Activated naive CD4-positive, alpha-beta T cell treated with anti-CD3 and anti-CD28 coated beads, Interleukin-2, amount 10 ng/mL, durations not matched to agents 7 days and 5 days (primary cell): ENCODE measurements at regions not wholly inside any gene's neighbourhood (a gene's known extent, or its start where the extent isn't known, plus 50 kb on each side); places are given as distances from the start of the nearest gene placed in this dataset.
"Not testable (repeated sequence)": the region's sequence is repeated elsewhere in the genome, so short reads cannot be mapped to it uniquely, and the experiment has no call there.

Source experiments
- CTCF ChIA-PET: fragments of 350-600 bp; sonication (Branson Sonifier 250); formaldehyde crosslinking; loops from one replicate; lab custom pipeline; 2021; ENCODE audit warnings: antibody characterized with exemption; lab: Charles Lee
- DNase-seq: peaks from one replicate; pipeline ENCODE4 v3.0.0-alpha.2; 2020
- H3K27ac Mint-ChIP-seq: one replicate; pipeline ENCODE4 v1.8.0; 2021; ENCODE audit warnings: mild to moderate bottlenecking, moderate library complexity, mixed read lengths
- H3K27me3 Mint-ChIP-seq: one replicate; pipeline ENCODE4 v1.8.0; 2021; ENCODE audit warnings: mild to moderate bottlenecking, mixed read lengths
- H3K36me3 Mint-ChIP-seq: one replicate; pipeline ENCODE4 v1.8.0; 2021; ENCODE audit warnings: mixed read lengths
- H3K4me1 Mint-ChIP-seq: one replicate; pipeline ENCODE4 v1.8.0; 2021; ENCODE audit warnings: mixed read lengths
- H3K4me3 Mint-ChIP-seq: one replicate; pipeline ENCODE4 v1.8.0; 2021; ENCODE audit warnings: mild to moderate bottlenecking, moderate library complexity, mixed read lengths
- H3K9me3 Mint-ChIP-seq: one replicate; pipeline ENCODE4 v1.8.0; 2021; ENCODE audit warnings: mixed read lengths

GRCh38 chr7:131154380-131154779, 173.3 kb upstream of the MKLN1 start:
- H3K36me3 Mint-ChIP-seq: no peaks in the 10 kb centered on the region
- H3K27ac Mint-ChIP-seq: no peak overlapping the region
- H3K27me3 Mint-ChIP-seq: no peaks in the 10 kb centered on the region
- H3K9me3 Mint-ChIP-seq: no peaks in the 10 kb centered on the region
- CTCF ChIA-PET: no interaction called here
- H3K4me3 Mint-ChIP-seq: no peak overlapping the region
- no peak for DNase-seq
- H3K4me1 Mint-ChIP-seq: no peaks in the 10 kb centered on the region

GRCh38 chr7:131157530-131158243, 170.0 kb upstream of the MKLN1 start:
- Mint-ChIP-seq H3K27me3 (no peaks in the 10 kb centered on the region), H3K4me3 (no peak overlapping the region), H3K9me3 (no peaks in the 10 kb centered on the region), H3K36me3 (no peaks in the 10 kb centered on the region), H3K27ac (no peak overlapping the region), H3K4me1 (no peaks in the 10 kb centered on the region)
- DNase-seq: no peak
- CTCF ChIA-PET: no interaction called here

GRCh38 chr7:131158244-131158636, 169.4 kb upstream of the MKLN1 start:
- H3K36me3 Mint-ChIP-seq, H3K9me3 Mint-ChIP-seq, H3K27me3 Mint-ChIP-seq, H3K4me1 Mint-ChIP-seq, DNase-seq, H3K4me3 Mint-ChIP-seq, H3K27ac Mint-ChIP-seq, CTCF ChIA-PET: not testable (repeated sequence)

- CTCF ChIA-PET: no interaction called here
Observed at GRCh38 chr7:131159961-131160361, 167.7 kb upstream of the MKLN1 start.

GRCh38 chr7:131161103-131161502, 166.6 kb upstream of the MKLN1 start:
- Mint-ChIP-seq H3K9me3 (no peaks in the 10 kb centered on the region), H3K4me1 (no peaks in the 10 kb centered on the region), H3K27ac (no peak overlapping the region), H3K27me3 (no peaks in the 10 kb centered on the region), H3K4me3 (no peak overlapping the region), H3K36me3 (no peaks in the 10 kb centered on the region)
- no peak for DNase-seq
- CTCF ChIA-PET: no interaction called here

More at GRCh38 chr7:131159961-131160361, 167.7 kb upstream of the MKLN1 start:
- no peaks in the 10 kb centered on the region for H3K9me3 Mint-ChIP-seq
- H3K27ac Mint-ChIP-seq: no peak overlapping the region
- no peaks in the 10 kb centered on the region for H3K27me3 Mint-ChIP-seq
- no peak for DNase-seq
- H3K36me3 Mint-ChIP-seq: no peaks in the 10 kb centered on the region
- no peak overlapping the region for H3K4me3 Mint-ChIP-seq
- H3K4me1 Mint-ChIP-seq: no peaks in the 10 kb centered on the region

GRCh38 chr7:131164025-131164925, 163.4 kb upstream of the MKLN1 start:
- no peaks in the 10 kb centered on the region for H3K36me3 Mint-ChIP-seq
- no peak for DNase-seq
- no peak overlapping the region for H3K4me3 Mint-ChIP-seq
- CTCF ChIA-PET: interaction anchor here (0.8 kb wide), 1 partner anchor 45 kb away, joined by 3 read pairs; no protein-coding TSS in a partner anchor
- peaks cover 4% of the 10 kb centered on the region for H3K27me3 Mint-ChIP-seq
- H3K9me3 Mint-ChIP-seq: no peaks in the 10 kb centered on the region
- no peaks in the 10 kb centered on the region for H3K4me1 Mint-ChIP-seq
- no peak overlapping the region for H3K27ac Mint-ChIP-seq

- no peak overlapping the region for H3K27ac Mint-ChIP-seq
- DNase-seq: no peak
- CTCF ChIA-PET: no interaction called here
- no peaks in the 10 kb centered on the region for H3K9me3 Mint-ChIP-seq
- peaks cover 8% of the 10 kb centered on the region for H3K27me3 Mint-ChIP-seq
- H3K4me1 Mint-ChIP-seq: no peaks in the 10 kb centered on the region
- no peaks in the 10 kb centered on the region for H3K36me3 Mint-ChIP-seq
- H3K4me3 Mint-ChIP-seq: no peak overlapping the region
Observed at GRCh38 chr7:131166066-131166465, 161.6 kb upstream of the MKLN1 start.

GRCh38 chr7:131170440-131171271, 157.0 kb upstream of the MKLN1 start:
- Mint-ChIP-seq H3K4me1 (no peaks in the 10 kb centered on the region), H3K36me3 (no peaks in the 10 kb centered on the region), H3K27me3 (peaks cover 8% of the 10 kb centered on the region), H3K9me3 (no peaks in the 10 kb centered on the region), H3K4me3 (no peak overlapping the region), H3K27ac (no peak overlapping the region)
- DNase-seq: no peak
- CTCF ChIA-PET: no interaction called here

- Mint-ChIP-seq H3K4me1 (no peaks in the 10 kb centered on the region), H3K4me3 (no peak overlapping the region), H3K27ac (no peak overlapping the region), H3K27me3 (peaks cover 4% of the 10 kb centered on the region), H3K36me3 (no peaks in the 10 kb centered on the region), H3K9me3 (no peaks in the 10 kb centered on the region)
- CTCF ChIA-PET: no interaction called here
- DNase-seq: no peak
Observed at GRCh38 chr7:131173145-131173890, 154.4 kb upstream of the MKLN1 start.

- Mint-ChIP-seq H3K9me3 (no peaks in the 10 kb centered on the region), H3K4me1 (no peaks in the 10 kb centered on the region)
Observed at GRCh38 chr7:131174391-131174790, 153.3 kb upstream of the MKLN1 start.

GRCh38 chr7:131174855-131175254, 152.8 kb upstream of the MKLN1 start:
- no peak overlapping the region for H3K27ac Mint-ChIP-seq
- H3K36me3 Mint-ChIP-seq: no peaks in the 10 kb centered on the region
- H3K4me3 Mint-ChIP-seq: no peak overlapping the region
- no peaks in the 10 kb centered on the region for H3K4me1 Mint-ChIP-seq
- CTCF ChIA-PET: no interaction called here
- peaks cover 2% of the 10 kb centered on the region for H3K27me3 Mint-ChIP-seq
- no peaks in the 10 kb centered on the region for H3K9me3 Mint-ChIP-seq
- DNase-seq: no peak

More at GRCh38 chr7:131174391-131174790, 153.3 kb upstream of the MKLN1 start:
- no peak overlapping the region for H3K4me3 Mint-ChIP-seq
- no peak for DNase-seq
- CTCF ChIA-PET: no interaction called here
- H3K36me3 Mint-ChIP-seq: no peaks in the 10 kb centered on the region
- no peak overlapping the region for H3K27ac Mint-ChIP-seq
- peaks cover 4% of the 10 kb centered on the region for H3K27me3 Mint-ChIP-seq

- no peak overlapping the region for H3K4me3 Mint-ChIP-seq
- H3K4me1 Mint-ChIP-seq: peaks cover 24% of the 10 kb centered on the region
- CTCF ChIA-PET: interaction anchor here (0.8 kb wide), 1 partner anchor 120 kb away, joined by 3 read pairs; no protein-coding TSS in a partner anchor
- no peak for DNase-seq
- H3K27me3 Mint-ChIP-seq: no peaks in the 10 kb centered on the region
- H3K27ac Mint-ChIP-seq: no peak overlapping the region
- peaks cover 3% of the 10 kb centered on the region for H3K9me3 Mint-ChIP-seq
- H3K36me3 Mint-ChIP-seq: no peaks in the 10 kb centered on the region
Observed at GRCh38 chr7:131182446-131183058, 145.1 kb upstream of the MKLN1 start.

GRCh38 chr7:131183072-131183471, 144.6 kb upstream of the MKLN1 start:
- Mint-ChIP-seq H3K27ac (peak overlapping the region; percentile 19), H3K4me1 (peaks cover 27% of the 10 kb centered on the region), H3K4me3 (no peak overlapping the region), H3K27me3 (no peaks in the 10 kb centered on the region), H3K9me3 (peaks cover 3% of the 10 kb centered on the region), H3K36me3 (no peaks in the 10 kb centered on the region)
- DNase-seq: no peak
- CTCF ChIA-PET: no interaction called here
